Midbrain (tissue), 1 donor: ENCODE measurements at regions not wholly inside any gene's neighbourhood (a gene's known extent, or its start where the extent isn't known, plus 50 kb on each side); places are given as distances from the start of the nearest gene placed in this dataset.

Experiments used
- DNase-seq: peaks from one replicate; lab custom pipeline; 2025; lab: John Stamatoyannopoulos, UW

DNA sequence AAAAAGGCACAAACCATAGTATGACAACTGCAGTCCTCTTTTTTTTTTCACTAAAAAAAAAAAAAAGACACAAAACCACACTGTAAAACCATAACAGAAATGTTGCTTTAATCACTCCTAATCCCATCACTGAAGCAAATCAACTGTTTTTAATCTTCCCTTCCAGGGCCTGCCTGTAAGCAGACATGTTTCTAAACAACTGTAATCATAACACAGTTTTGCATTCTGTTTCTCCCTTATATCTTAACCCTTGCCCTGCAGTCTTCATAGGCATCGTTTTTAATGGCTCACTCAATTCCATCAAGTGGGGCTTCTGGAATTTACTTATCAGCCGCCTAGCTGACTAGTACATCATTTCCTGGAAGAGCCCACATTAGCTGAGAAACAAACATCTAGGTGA is 111.0 kb upstream of the SLC25A48 start:
- DNase-seq: no peak

DNA sequence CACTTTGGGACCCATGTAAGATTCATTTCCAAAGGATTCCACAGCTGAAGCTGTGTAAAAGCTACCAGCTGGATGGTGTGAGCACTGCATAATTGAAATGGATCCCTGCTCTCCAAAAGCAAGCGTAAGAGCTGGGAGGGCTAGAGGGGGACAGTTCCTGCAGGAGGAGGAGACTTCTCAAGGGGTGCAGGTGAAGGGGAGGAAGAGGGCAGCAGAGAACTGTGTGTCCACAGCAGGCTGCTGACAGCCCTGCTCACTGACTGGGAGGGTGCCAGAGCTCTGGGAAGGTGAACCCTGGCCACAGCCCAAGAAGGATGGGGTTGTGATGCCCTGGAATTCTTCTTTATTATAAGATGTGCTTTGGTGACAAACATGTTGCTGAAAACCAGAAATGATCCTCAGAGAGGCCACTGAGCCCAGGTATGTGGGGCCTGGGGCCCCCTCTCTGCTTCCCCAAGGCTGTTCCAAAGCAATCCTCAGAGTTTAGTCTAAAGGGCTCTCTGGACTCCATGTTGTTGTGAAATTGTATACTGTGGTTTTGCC is 112.8 kb upstream of the SLC25A48 start:
- DNase-seq: no peak

DNA sequence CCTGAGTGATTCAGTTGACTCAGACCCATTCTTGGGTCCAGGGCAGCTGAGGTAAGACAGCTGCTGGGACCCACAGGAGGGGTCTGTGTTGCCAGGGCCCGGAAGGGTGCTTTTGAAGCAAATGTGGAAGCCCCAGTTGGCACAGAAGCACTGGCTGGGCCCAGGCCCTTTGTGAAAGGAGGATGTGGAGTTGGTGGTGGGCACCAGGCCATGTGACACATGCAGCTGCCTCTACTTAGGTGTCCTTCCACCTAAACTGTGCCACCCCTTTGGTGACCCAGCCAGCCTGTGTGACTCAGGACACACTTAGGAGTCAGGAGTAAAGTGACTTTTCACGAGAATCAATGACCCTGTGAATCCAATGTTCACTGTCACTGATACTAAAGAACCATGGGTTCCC is 114.3 kb upstream of the SLC25A48 start:
- no peak for DNase-seq

DNA sequence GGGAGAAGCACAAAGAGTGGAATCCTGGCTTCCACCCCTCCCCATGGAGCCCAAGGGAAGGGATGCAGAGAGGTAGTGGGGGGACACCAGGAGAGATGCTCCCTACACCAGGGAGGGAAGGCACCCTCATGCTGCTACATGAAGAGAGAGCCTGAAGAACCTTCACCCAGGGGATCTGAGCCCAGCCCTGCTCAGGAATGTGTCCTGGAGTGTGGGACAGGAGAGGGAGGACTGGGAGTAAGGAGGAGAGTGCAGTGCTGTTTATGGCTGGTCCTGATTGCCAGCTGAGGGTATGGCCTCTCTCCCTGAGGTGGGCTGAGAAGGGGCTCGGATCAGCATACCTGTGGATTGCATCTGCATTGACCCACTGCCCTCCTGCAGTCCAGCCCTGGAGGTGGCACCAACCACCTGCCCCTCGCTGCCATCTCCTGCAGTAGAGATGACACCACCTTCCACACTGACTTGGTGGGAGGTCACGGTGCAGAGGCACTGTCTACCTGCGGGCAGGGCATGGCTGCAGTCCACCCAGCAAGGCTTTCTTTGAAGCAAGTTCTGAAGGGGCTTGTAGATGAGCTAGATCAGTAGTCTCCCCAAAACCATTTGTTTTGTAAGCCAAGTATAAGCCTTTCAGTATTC is 114.9 kb upstream of the SLC25A48 start:
- no peak for DNase-seq

DNA sequence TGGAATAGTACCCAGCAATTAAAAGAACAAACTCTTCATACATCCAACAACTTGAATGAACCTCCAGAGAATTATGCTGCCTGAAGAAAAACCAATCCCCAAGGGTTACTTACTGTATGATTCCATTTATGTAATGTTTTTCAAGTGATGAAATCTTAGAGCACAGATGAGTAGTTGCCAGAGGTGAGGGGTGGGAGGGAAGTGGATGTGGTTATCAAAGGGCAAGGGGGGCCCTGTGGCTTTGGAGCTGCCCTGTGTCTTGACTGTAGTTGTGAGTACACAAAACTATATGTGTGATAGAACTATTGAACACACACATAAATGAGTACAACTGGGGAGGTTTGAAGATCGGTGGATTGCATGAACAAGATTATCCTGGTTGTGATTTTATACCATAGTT is 115.8 kb upstream of the SLC25A48 start:
- no peak for DNase-seq

DNA sequence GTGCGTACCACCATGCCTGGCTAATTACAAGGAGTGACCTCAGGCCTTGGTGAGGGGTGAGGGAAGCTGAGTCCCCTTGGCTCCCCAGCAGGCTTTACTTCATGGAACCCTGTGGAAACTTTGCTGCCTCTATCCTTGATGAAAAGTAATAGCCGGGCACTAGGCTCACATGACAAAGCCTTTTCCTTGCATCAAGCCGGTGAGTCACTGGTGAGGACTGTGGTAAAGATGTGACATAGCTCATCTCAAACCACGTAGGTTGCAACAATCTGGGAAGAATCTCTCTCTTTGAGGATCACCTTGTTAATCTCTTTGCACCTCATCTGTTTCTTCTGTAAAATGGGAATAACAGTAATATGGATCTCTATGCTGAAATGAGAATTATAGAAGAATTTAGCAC is 116.3 kb upstream of the SLC25A48 start:
- no peak for DNase-seq

DNA sequence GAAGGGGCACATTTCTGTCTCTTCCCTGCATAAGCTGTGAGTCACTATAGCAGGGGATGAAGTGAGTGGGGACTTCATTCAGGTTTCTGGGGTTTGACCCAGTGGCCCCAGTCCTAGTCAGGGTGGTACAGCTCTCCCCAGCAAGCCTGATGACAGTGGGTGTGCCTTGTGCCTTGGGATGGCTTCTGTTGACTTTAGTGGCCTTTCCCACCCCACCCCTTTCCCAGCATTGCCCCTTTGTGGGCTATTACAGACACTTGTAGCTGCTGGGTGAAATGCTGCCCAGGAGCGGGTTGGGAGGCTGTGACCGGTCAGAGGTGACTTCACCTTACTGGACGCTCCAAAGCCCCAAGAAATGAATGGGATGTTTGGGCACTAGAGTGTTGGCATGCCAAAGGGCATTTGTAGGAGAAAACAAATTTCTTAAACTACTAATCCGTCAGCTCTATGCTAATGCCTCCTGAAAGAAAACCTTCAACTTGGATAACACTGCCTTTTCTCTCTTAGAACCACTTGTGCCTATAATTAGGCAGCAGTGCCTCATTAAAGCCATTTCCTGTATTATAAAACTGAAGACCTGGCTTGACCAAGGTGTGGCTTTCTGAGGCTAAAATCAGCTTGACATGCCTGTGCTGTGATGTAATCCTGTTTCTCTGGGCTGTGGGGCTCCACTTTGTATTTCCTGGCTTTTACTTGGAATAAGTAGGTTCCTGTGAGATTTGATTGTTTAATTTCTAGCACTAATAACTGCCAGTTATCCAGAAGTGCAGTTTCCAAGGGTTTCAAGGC is 119.0 kb upstream of the SLC25A48 start:
- DNase-seq: no peak

DNA sequence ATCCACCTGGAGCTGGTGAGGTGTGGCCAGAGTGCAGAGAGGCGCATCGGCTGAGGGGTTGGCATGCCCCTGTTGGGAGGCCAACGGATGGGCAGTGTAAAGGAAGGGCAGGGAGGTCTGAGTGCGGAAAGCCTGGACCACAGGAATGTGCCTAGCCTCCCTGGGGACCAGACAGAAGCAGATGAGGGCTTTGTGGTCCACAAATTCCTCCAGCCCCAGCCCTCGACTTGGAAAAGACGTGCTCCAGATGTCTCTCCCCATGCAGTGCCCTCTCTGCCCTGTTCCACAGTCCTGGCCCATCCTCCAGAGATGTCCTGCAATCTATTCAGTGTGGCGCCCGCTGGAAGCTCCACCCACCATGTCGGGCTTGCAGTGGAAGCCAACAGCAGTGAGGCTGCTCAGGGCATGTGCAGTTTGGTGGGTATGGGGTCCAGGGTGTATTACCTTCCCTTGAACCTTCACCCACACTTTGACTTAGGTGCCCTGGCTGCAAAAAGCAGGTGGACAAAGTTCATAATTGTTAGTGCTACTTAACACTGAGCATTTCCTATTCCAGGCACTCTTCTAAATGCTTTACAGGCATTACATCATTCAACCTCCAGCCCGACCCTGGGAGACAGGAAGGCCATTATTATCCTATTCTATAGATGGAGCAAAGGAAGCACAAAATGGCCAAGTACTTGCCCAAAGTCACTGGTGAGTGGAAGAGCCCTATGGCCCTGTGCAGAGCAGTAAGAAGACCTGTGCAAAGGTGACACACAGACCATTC is 120.2 kb upstream of the SLC25A48 start:
- DNase-seq: no peak

DNA sequence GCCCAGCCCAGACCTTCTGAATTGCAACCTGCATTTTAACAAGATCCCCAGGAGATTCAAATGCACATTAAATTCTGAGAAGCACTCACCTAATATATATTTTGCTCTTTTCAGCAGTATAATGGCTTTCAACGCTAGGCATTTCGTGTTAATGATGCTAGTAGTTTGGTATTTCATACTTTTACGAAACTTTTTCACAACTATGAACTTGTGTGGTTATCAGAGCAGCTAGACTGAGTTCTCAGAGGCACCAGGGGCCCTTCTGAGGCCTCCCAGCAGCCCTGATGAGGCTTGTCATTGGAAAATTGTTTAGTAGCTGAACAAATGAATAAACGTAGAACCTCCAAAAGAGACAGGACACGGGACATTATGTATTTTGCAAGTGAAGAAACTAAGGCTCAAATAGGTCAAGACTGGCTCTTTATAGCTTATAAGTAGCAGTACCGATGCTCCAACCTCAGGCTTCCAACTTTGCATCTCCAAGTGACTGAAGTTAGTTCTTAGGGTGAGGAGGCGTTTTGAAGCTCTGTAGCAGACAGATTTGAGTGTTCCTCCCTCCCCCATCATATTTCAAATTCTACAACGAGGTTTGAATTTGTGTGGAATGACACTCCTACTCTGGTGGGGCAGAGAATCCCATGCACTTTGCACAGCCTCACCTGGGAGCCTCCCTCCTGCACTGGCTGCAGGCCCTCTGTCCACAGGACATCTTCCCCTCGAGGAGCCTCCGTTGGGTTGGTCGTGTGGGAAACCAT is 121.1 kb upstream of the SLC25A48 start:
- no peak for DNase-seq

DNA sequence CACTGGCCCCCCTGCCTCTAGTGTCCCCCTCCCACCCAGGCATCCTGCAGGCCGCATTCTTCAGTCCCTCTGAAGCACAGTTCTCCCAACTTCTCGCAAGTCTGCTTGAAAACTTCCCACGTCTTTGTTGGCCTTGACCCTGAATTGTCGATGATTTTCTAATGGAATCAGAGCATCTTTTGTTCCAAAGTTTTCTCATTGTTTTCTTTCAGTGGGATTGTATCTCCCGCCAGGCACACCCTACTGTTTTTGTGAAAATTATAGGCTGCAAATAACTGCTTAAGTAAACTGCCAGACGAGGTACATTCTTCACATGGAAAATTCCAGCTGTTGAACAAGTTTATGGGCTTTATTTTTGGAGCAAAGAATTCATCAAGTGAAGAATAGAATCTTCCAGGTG is 122.6 kb upstream of the SLC25A48 start:
- no peak for DNase-seq

DNA sequence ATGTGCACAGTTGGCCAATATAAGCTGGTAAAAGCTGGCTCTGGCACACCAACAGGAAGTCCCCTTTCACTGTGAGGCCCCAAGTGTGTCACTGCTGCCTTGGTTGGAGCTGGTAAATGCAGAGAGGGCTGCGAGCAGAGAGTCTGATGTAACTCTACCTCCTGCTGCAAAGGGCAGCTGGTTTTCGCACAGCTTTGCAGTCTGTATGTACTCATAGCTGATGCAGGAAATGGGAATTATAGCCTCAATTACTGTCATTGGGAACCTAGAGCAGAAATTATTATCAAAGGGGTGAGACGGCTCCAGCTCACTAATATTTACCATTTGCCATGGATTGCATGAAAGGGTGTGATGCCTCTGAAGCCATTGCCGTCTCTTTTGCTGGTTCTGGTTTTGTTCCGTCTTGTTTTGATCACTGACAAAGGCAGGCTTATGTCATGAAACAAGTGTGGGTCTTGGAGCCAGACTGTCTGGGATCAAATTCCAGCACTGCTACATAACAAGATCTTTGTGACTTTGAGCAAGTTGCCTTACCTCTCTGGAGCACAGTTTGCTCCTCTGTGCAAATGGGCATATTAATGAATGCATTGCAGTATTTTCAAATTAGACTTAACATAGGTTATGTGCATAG is 124.3 kb upstream of the SLC25A48 start:
- DNase-seq: no peak

DNA sequence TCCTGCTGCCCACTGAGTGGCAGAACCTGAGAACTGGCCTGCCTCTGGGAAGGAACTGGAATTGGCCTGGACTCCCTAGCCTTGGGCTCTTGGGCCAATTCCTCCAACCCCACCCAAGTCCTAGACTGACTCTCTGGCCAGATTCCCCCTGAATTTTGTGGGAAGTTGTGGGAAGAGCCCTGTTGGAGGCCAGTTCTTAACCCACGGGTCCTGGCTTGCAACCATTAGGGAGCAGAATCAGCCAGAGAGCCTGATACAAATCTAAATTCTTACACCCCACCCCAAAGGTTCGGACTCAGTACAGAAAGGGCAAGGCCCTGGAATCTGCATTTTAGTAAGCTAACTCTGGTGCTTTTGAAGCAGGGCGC is 125.3 kb upstream of the SLC25A48 start:
- no peak for DNase-seq

DNA sequence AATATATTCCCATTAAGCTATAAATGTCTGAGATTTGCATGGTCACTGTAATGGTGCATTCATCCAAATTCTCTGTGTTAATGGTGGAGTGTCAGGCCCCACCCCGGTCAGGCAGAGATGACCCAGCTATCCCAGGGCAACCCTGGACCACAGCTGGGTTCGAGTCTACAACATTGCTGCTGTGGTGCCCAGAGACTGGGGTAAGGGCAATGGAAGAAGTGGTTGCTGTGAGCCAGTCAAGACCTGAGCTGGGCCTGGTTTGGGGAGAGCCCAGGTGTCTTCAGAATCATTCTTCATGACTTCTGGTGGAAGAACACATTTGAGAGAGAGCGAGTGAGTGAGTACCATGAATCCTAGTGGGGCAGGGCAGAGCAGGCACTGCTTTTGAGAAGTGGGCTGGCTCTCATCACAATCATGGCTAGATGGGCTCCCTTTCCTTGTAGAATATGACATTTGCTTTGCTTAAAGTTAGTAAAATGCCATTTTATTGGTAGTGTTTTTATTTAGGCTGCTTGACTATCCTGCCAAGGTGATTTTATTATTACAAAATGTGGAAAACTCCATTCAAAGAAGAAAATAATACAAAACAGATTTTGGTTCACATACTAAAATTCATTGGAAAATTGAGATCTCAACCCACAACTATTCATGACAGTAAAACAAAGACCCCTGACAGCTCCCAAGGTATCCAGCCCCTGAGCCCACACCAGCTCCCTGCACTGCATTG is 125.8 kb upstream of the SLC25A48 start:
- DNase-seq: no peak

DNA sequence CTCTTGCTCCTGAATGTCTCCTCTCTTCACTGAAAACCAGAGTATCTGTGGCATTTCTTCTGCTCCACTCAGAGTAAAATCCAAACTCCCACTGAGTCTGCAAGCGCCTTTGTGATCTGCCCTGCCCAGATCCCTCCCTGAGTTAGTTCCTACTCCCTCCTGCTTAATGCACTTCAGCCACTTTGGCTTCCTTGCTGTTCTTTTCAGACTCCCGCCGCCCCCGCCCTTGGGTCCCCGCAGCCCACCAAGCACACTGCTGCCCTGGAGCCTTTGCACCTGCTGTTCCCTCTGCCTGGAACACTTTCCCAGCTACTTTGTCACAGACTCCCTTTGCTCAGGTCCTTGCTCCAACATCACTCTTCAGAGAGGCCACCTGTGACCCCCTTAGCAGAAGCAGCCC is 127.2 kb upstream of the SLC25A48 start:
- no peak for DNase-seq

DNA sequence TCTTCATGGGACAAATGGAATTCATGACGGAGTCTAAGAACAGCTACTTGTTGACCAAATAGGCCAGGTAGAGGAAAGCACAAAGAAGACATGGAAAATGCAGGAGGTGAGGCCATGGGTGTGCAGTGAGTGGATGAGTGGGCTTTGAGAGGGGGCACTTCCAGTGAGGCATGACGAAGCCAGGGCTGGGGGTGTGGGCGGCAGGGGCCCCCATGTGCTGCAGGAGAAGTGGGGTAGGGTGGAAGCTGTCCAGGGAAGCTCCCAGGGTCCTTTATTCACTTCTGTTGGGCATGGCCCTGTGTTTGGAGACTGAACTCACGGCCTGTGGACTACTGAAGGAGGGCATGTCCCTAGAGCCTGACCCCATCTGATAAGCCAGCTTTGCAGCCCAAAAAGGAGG is 127.6 kb upstream of the SLC25A48 start:
- DNase-seq: no peak

DNA sequence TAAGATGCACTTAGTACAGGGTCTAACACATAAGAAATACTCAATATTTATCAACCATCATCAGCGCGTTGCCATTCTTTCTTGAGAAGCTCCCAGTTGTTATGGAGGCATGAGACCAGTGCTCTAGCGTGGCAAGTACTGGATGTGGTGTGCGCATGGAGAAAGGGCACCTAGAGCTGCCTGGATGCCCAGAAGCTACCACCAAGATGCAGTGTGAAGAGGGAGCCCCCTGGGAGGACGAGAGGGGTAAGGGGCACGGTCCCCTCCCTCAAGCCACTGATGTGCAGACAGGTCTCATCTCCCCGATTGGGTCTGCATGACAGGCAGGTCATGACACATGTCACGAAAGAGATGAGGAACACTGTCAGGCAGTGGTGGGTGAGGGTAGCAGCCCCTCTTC is 127.7 kb upstream of the CXCL14 start:
- no peak for DNase-seq

DNA sequence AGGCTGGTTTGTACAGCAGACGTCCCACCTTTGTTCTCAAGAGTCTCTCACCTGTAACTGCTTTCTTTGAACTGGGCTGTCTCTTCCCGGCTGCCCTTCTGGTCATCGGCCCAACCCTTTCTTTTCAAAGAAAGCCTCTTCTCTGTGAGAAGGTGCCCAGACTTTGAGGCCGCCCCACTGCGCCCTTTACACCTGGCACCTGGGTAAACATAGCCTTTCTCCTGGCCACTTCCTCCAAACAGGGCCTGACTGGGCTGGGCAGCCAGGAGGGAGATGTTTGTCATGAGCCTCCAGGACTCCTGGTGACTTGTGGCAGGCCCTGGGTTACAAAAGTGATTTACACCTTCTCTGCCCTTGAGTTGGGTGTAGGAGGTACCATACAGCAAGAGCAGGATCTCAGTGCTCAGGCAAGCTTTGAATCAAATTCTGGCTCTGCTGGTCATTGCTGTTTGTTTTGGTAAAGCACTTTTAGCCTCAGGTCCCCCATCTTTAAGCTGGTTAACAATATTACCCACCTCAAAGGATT is 127.2 kb upstream of the CXCL14 start:
- no peak for DNase-seq

DNA sequence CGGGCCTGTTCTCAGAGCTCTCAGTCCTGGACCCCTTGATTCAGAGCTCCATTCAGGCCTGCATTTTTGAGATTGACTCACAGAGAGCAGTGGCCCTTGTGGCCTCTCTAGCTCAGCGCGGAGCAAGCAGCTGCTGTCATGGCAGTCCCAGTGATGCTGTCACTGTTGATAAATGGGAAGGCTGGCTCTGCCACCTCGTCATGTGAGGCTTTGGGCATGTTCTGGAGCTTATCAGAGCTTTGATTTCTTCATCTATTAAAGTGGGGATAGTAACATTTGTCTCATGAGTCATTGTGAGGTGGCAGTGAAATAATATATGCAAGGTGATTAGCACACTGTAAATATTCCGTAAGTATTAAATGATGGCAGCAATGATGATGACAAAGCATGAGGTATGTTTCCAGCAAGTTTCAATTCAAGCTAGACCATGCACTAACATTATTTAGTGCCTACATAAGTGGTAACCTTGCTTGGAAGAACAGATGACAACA is 126.4 kb upstream of the CXCL14 start:
- DNase-seq: no peak

DNA sequence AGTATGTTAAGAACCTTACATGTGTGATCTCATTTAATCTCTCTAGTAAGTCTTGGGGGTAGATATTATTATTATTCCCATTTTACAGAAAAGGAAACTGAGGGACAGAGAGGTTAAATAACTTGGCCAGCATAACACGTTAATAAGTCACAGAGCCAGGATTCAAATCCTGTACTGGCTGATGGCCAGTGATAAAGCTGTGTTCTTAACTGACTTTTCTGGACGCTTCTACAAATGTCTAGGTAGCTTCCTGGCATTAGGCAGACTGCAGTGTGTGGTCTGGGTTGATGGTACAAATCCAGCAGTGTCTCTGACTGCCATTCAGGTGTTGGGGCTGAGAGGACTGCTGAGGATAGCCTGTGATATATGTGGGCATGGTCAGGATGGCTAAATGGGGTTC is 125.8 kb upstream of the CXCL14 start:
- no peak for DNase-seq

DNA sequence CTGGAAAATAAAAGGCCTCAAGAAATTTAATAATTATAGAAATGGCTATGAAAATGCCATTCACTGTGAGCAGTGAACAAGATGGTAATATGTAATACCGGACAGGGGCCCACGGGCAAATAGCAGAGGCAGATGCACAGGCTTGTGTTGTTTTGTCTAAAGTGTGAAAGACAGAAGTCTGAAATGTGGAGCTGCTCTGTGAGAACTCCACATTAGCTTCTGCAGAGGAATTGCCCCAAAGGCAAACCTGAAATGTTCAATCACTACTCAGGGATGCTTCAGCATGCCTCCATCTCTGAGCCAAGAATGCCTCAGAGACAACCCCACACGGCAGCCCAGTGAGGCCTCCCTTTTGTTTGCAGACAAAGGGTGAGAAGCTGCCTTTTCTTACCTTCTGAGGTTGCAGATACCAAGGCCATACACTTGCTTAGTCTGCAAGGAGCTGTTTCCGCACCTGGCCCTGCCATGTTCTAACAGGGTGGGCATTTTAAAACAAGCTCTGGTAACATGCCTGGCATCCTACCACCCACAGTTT is 124.3 kb upstream of the CXCL14 start:
- no peak for DNase-seq
